ENCODE measurements at regions not wholly inside any gene's neighbourhood (a gene's known extent, or its start where the extent isn't known, plus 50 kb on each side); places are given as distances from the start of the nearest gene placed in this dataset.

GRCh38 chr5:97670447-97670846 is 487.4 kb upstream of the RIOK2 start:
- TF ChIP-seq CTCF (IDR thresholded peaks at IDR 0.05; ENCODE audit: low read depth, low read length, missing control alignments): no peak
- DNase-seq (ENCODE audit: low read depth): no peak
- in situ Hi-C loops (cut with HindIII; ENCODE audit: low sequenced_read_pairs): no loop called here
- H3K4me3 ChIP-seq (ENCODE audit: low read depth, low read length): no peak overlapping the region

GRCh38 chr5:97676608-97677007 is 493.6 kb upstream of the RIOK2 start:
- H3K4me3 ChIP-seq (ENCODE audit: low read depth, low read length): no peak overlapping the region
- DNase-seq (ENCODE audit: low read depth): no peak
- in situ Hi-C loops (cut with HindIII; ENCODE audit: low sequenced_read_pairs): no loop called here
- TF ChIP-seq CTCF (IDR thresholded peaks at IDR 0.05; ENCODE audit: low read depth, low read length, missing control alignments): no peak

- no peak overlapping the region for H3K4me3 ChIP-seq (ENCODE audit: low read depth, low read length)
- DNase-seq (ENCODE audit: low read depth): no peak
- no peak for TF ChIP-seq CTCF (IDR thresholded peaks at IDR 0.05; ENCODE audit: low read depth, low read length, missing control alignments)
- in situ Hi-C loops (cut with HindIII; ENCODE audit: low sequenced_read_pairs): no loop called here
These were observed 511.0 kb upstream of the RIOK2 start for GRCh38 chr5:97694091-97694490.

GRCh38 chr5:97714424-97714823 is 531.4 kb upstream of the RIOK2 start:
- H3K4me3 ChIP-seq (ENCODE audit: low read depth, low read length): no peak overlapping the region
- in situ Hi-C loops (cut with HindIII; ENCODE audit: low sequenced_read_pairs): no loop called here
- DNase-seq (ENCODE audit: low read depth): no peak
- TF ChIP-seq CTCF (IDR thresholded peaks at IDR 0.05; ENCODE audit: low read depth, low read length, missing control alignments): no peak

- TF ChIP-seq CTCF (IDR thresholded peaks at IDR 0.05; ENCODE audit: low read depth, low read length, missing control alignments): no peak
- H3K4me3 ChIP-seq (ENCODE audit: low read depth, low read length): no peak overlapping the region
- in situ Hi-C loops (cut with HindIII; ENCODE audit: low sequenced_read_pairs): no loop called here
- DNase-seq (ENCODE audit: low read depth): no peak
These were observed 543.1 kb upstream of the RIOK2 start for GRCh38 chr5:97726106-97726505.

GRCh38 chr5:97728920-97729319 is 545.9 kb upstream of the RIOK2 start:
- TF ChIP-seq CTCF (IDR thresholded peaks at IDR 0.05; ENCODE audit: low read depth, low read length, missing control alignments): no peak
- in situ Hi-C loops (cut with HindIII; ENCODE audit: low sequenced_read_pairs): no loop called here
- no peak overlapping the region for H3K4me3 ChIP-seq (ENCODE audit: low read depth, low read length)
- no peak for DNase-seq (ENCODE audit: low read depth)

- no peak overlapping the region for H3K4me3 ChIP-seq (ENCODE audit: low read depth, low read length)
- no peak for TF ChIP-seq CTCF (IDR thresholded peaks at IDR 0.05; ENCODE audit: low read depth, low read length, missing control alignments)
- DNase-seq (ENCODE audit: low read depth): no peak
- in situ Hi-C loops (cut with HindIII; ENCODE audit: low sequenced_read_pairs): no loop called here
These were observed 546.9 kb upstream of the RIOK2 start for GRCh38 chr5:97729938-97730337.

Measured in astrocyte of the cerebellum (primary cell).